ENCODE measurements at regions not wholly inside any gene's neighbourhood (a gene's known extent, or its start where the extent isn't known, plus 50 kb on each side); places are given as distances from the start of the nearest gene placed in this dataset.

DNA sequence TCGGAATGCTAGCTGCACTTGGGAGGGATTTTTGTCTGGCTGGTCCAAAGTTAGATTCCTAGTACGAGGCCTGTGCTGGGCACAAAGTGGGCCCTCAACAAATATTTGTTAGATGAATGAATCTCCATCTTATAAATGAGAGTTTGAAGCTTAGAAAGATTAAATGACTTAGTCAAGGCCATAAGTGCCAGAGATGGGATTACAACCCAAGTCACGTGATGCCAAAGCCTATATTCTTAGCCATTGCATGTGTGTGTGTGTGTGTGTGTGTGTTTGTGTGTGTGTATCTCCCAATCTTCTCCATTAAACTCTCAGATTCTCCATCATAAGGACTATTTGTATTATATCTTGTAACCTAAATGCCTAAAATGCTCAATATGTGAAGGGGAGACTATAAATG lies 130.8 kb upstream of the MAP1B start:
- no peak overlapping the region for H3K27ac ChIP-seq (ENCODE audit: low read depth, low read length)
- H3K4me2 ChIP-seq (ENCODE audit: low read depth, low read length, poor library complexity, severe bottlenecking) = no peak overlapping the region
- no peak overlapping the region for H3K9ac ChIP-seq (ENCODE audit: low read length)
- no peaks in the 10 kb centered on the region for H3K36me3 ChIP-seq (ENCODE audit: low read length)
- H3K9me2 ChIP-seq (replicated peaks; ENCODE audit: insufficient read depth, low read length) = no peaks in the 10 kb centered on the region
- no peaks in the 10 kb centered on the region for H4K20me1 ChIP-seq (ENCODE audit: low read depth, low read length)
- H3K27me3 ChIP-seq (ENCODE audit: low read length) = 0 out of 2 replicates have a peak, but pooled peaks cover 3% of the 10 kb centered on the region
- no peaks in the 10 kb centered on the region for H3K9me3 ChIP-seq (ENCODE audit: insufficient read depth, low read length)
- TF ChIP-seq, protein P1, sequence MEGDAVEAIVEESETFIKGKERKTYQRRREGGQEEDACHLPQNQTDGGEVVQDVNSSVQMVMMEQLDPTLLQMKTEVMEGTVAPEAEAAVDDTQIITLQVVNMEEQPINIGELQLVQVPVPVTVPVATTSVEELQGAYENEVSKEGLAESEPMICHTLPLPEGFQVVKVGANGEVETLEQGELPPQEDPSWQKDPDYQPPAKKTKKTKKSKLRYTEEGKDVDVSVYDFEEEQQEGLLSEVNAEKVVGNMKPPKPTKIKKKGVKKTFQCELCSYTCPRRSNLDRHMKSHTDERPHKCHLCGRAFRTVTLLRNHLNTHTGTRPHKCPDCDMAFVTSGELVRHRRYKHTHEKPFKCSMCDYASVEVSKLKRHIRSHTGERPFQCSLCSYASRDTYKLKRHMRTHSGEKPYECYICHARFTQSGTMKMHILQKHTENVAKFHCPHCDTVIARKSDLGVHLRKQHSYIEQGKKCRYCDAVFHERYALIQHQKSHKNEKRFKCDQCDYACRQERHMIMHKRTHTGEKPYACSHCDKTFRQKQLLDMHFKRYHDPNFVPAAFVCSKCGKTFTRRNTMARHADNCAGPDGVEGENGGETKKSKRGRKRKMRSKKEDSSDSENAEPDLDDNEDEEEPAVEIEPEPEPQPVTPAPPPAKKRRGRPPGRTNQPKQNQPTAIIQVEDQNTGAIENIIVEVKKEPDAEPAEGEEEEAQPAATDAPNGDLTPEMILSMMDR (IDR thresholded peaks at IDR 0.05; ENCODE audit: insufficient read depth, low read length, poor library complexity, severe bottlenecking) = no peak
- TF ChIP-seq EZH2phosphoT487 (conservative IDR thresholded peaks at IDR 0.05; ENCODE audit: low read length) = no peak
- no peak overlapping the region for H3K4me3 ChIP-seq (ENCODE audit: insufficient read depth, low read length, poor library complexity, severe bottlenecking)
- no peaks in the 10 kb centered on the region for H3K79me2 ChIP-seq (ENCODE audit: insufficient read depth, low read length)
- H3F3A ChIP-seq (ENCODE audit: insufficient read depth) = no peaks in the 10 kb centered on the region
- H2AFZ ChIP-seq (ENCODE audit: low read depth, low read length, severe bottlenecking) = no peak overlapping the region

DNA sequence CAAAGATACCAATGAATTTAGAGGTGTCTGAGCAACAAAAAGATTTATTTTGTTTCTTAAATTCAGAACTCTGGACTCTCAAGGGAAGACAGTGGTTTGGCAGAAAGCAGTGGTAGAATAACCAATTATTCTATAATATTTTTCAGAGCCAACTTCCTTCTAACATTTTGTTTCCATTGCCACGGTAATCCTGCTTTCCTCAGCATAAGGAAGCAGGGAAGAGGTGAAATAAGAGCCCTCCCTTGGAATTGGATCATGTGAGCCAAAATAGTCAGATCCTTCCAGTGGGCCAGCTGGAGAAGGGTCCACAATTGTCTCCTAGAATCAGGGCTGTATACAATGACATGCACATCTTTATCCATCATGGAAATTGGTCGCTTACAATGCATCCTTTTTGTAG lies 130.0 kb upstream of the MAP1B start:
- H4K20me1 ChIP-seq (ENCODE audit: low read depth, low read length) = no peaks in the 10 kb centered on the region
- H3K9me2 ChIP-seq (replicated peaks; ENCODE audit: insufficient read depth, low read length) = no peaks in the 10 kb centered on the region
- TF ChIP-seq EZH2phosphoT487 (conservative IDR thresholded peaks at IDR 0.05; ENCODE audit: low read length) = no peak
- TF ChIP-seq, protein P1 (IDR thresholded peaks at IDR 0.05; ENCODE audit: insufficient read depth, low read length, poor library complexity, severe bottlenecking) = no peak
- 0 out of 2 replicates have a peak, but pooled peaks cover 3% of the 10 kb centered on the region for H3K27me3 ChIP-seq (ENCODE audit: low read length)
- H3K79me2 ChIP-seq (ENCODE audit: insufficient read depth, low read length) = no peaks in the 10 kb centered on the region
- H3K27ac ChIP-seq (ENCODE audit: low read depth, low read length) = no peak overlapping the region
- no peaks in the 10 kb centered on the region for H3F3A ChIP-seq (ENCODE audit: insufficient read depth)
- no peaks in the 10 kb centered on the region for H3K9me3 ChIP-seq (ENCODE audit: insufficient read depth, low read length)
- no peak overlapping the region for H2AFZ ChIP-seq (ENCODE audit: low read depth, low read length, severe bottlenecking)
- no peak overlapping the region for H3K4me2 ChIP-seq (ENCODE audit: low read depth, low read length, poor library complexity, severe bottlenecking)
- no peak overlapping the region for H3K9ac ChIP-seq (ENCODE audit: low read length)
- no peaks in the 10 kb centered on the region for H3K36me3 ChIP-seq (ENCODE audit: low read length)
- no peak overlapping the region for H3K4me3 ChIP-seq (ENCODE audit: insufficient read depth, low read length, poor library complexity, severe bottlenecking)

DNA sequence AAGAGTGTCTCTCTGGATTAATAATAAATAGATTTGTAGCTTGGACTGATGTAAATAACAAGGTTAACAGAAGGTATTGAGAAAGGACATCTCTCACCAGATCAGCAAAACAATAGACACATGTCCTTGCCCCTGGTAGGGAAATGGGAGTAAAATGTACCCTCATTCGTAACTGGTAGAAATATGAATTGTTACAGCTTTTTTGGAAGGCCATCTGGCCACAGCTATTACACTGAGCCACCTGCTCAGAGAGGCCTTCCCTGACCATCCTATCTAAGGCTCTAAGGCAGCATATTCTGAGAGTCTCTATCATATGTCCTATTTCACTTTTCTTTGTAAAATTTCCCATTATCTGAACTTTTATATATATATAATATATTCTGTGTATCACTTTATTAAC lies 129.1 kb upstream of the MAP1B start:
- no peak overlapping the region for H3K4me3 ChIP-seq (ENCODE audit: insufficient read depth, low read length, poor library complexity, severe bottlenecking)
- no peaks in the 10 kb centered on the region for H3F3A ChIP-seq (ENCODE audit: insufficient read depth)
- H3K9ac ChIP-seq (ENCODE audit: low read length) = no peak overlapping the region
- H4K20me1 ChIP-seq (ENCODE audit: low read depth, low read length) = no peaks in the 10 kb centered on the region
- H3K79me2 ChIP-seq (ENCODE audit: insufficient read depth, low read length) = no peaks in the 10 kb centered on the region
- no peak overlapping the region for H2AFZ ChIP-seq (ENCODE audit: low read depth, low read length, severe bottlenecking)
- H3K27ac ChIP-seq (ENCODE audit: low read depth, low read length) = no peak overlapping the region
- H3K9me3 ChIP-seq (ENCODE audit: insufficient read depth, low read length) = no peaks in the 10 kb centered on the region
- 0 out of 2 replicates have a peak, but pooled peaks cover 3% of the 10 kb centered on the region for H3K27me3 ChIP-seq (ENCODE audit: low read length)
- no peaks in the 10 kb centered on the region for H3K9me2 ChIP-seq (replicated peaks; ENCODE audit: insufficient read depth, low read length)
- no peaks in the 10 kb centered on the region for H3K36me3 ChIP-seq (ENCODE audit: low read length)
- no peak overlapping the region for H3K4me2 ChIP-seq (ENCODE audit: low read depth, low read length, poor library complexity, severe bottlenecking)
- TF ChIP-seq EZH2phosphoT487 (conservative IDR thresholded peaks at IDR 0.05; ENCODE audit: low read length) = no peak
- TF ChIP-seq, protein P1 (IDR thresholded peaks at IDR 0.05; ENCODE audit: insufficient read depth, low read length, poor library complexity, severe bottlenecking) = no peak

Measured in SU-DHL-6 (cell line).